CD14-positive monocyte (primary cell): ENCODE measurements at regions not wholly inside any gene's neighbourhood (a gene's known extent, or its start where the extent isn't known, plus 50 kb on each side); places are given as distances from the start of the nearest gene placed in this dataset.

ENCODE experiments used
- DNase-seq, 3 donors: peaks; one replicate each; pipeline ENCODE4 v3.0.0-alpha.2; 2011 to 2022
- H2AFZ ChIP-seq: 2 replicates; pipeline ENCODE4 v1.6.0; 2012; ENCODE audit warnings: mild to moderate bottlenecking, low read depth, low read length, inconsistent platforms; ENCODE audit not compliant: insufficient read depth, poor library complexity, severe bottlenecking
- H3K27ac ChIP-seq, 2 donors: 1 replicate in 1 of 2; 2 replicates in 1 of 2; pipeline ENCODE4 v1.5.1; 2012 to 2013; ENCODE audit warnings: low read length in 2 of 2, control low read depth in 1 of 2, inconsistent platforms in 1 of 2, low read depth in 1 of 2, mild to moderate bottlenecking in 1 of 2
- H3K27me3 ChIP-seq, 2 donors: one replicate each; pipeline versions ENCODE4 v1.6.0 to v1.6.1; 2011 to 2013; ENCODE audit warnings: low read length in 2 of 2; ENCODE audit not compliant: control insufficient read depth in 2 of 2, insufficient read depth in 2 of 2
- H3K36me3 ChIP-seq, 2 donors: replicated peaks in 1 of 2; 1 replicate in 1 of 2; 2 replicates in 1 of 2; pipeline versions ENCODE4 v1.5.1 to v1.6.1; 2012 to 2013; ENCODE audit warnings: low read length in 2 of 2, control low read depth in 1 of 2, inconsistent platforms in 1 of 2, mild to moderate bottlenecking in 1 of 2; ENCODE audit not compliant: insufficient read depth in 2 of 2, control insufficient read depth in 1 of 2
- H3K4me1 ChIP-seq, 2 donors: 1 replicate in 1 of 2; 2 replicates in 1 of 2; pipeline versions ENCODE4 v1.5.1 to v1.6.1; 2012 to 2013; ENCODE audit warnings: low read length in 2 of 2, control low read depth in 1 of 2, inconsistent platforms in 1 of 2, mild to moderate bottlenecking in 1 of 2, moderate library complexity in 1 of 2; ENCODE audit not compliant: insufficient read depth in 2 of 2, control insufficient read depth in 1 of 2
- H3K4me2 ChIP-seq: replicated peaks from 2 replicates; pipeline ENCODE3; 2012; ENCODE audit warnings: low read length, moderate library complexity, mild to moderate bottlenecking; ENCODE audit not compliant: poor library complexity, severe bottlenecking; ENCODE audit errors: extremely low read depth
- H3K4me3 ChIP-seq, 3 experiments: fragments of 200-600 bp in 1 of 3; sonication (generic) in 1 of 3; replicated peaks in 1 of 3; 1 replicate in 2 of 3; 2 replicates in 1 of 3; pipeline ENCODE4 v1.5.1; 2011 to 2013; ENCODE audit warnings: low read length in 3 of 3, mild to moderate bottlenecking in 3 of 3, control low read depth in 2 of 3, low read depth in 2 of 3, inconsistent platforms in 1 of 3, moderate library complexity in 1 of 3
- H3K79me2 ChIP-seq: 2 replicates; pipeline ENCODE4 v1.6.0; 2012; ENCODE audit warnings: mild to moderate bottlenecking, control low read depth, inconsistent platforms, low read length, moderate library complexity; ENCODE audit not compliant: insufficient read depth
- H3K9ac ChIP-seq: 2 replicates; pipeline ENCODE4 v1.6.0; 2017; ENCODE audit warnings: low read length, mild to moderate bottlenecking; ENCODE audit not compliant: insufficient read depth, poor library complexity, severe bottlenecking
- H3K9me3 ChIP-seq, 2 donors: replicated peaks in 1 of 2; 1 replicate in 1 of 2; 2 replicates in 1 of 2; pipeline versions ENCODE4 v1.5.1 to v1.6.1; 2012 to 2013; ENCODE audit warnings: low read length in 2 of 2, control low read depth in 1 of 2; ENCODE audit not compliant: control insufficient read depth in 1 of 2, insufficient read depth in 1 of 2
- H4K20me1 ChIP-seq: 2 replicates; pipeline ENCODE4 v1.6.0; 2012; ENCODE audit warnings: mild to moderate bottlenecking, low read length, control low read depth, moderate library complexity; ENCODE audit not compliant: insufficient read depth
- H3K27ac Mint-ChIP-seq, 7 donors: one replicate each; pipeline ENCODE4 v1.8.0; 2020; ENCODE audit warnings: mild to moderate bottlenecking in 7 of 7, mixed read lengths in 7 of 7, moderate library complexity in 6 of 7, inconsistent platforms in 2 of 7
- H3K27me3 Mint-ChIP-seq, 3 donors: one replicate each; pipeline ENCODE4 v1.8.0; 2021 to 2022; ENCODE audit warnings: low read depth in 3 of 3, mild to moderate bottlenecking in 3 of 3, mixed read lengths in 3 of 3, moderate library complexity in 3 of 3, inconsistent platforms in 1 of 3
- H3K36me3 Mint-ChIP-seq, 2 donors: one replicate each; pipeline ENCODE4 v1.8.0; 2020; ENCODE audit warnings: mixed read lengths in 2 of 2, inconsistent platforms in 1 of 2, mild to moderate bottlenecking in 1 of 2
- H3K4me1 Mint-ChIP-seq: one replicate; pipeline ENCODE4 v1.8.0; 2020; ENCODE audit warnings: mild to moderate bottlenecking, mixed read lengths
- H3K4me3 Mint-ChIP-seq, 2 donors: one replicate each; pipeline ENCODE4 v1.8.0; 2020; ENCODE audit warnings: mild to moderate bottlenecking in 2 of 2, mixed read lengths in 2 of 2, moderate library complexity in 1 of 2
- H3K9me3 Mint-ChIP-seq, 7 donors: one replicate each; pipeline ENCODE4 v1.8.0; 2020 to 2022; ENCODE audit warnings: mixed read lengths in 7 of 7, mild to moderate bottlenecking in 6 of 7, moderate library complexity in 6 of 7, inconsistent platforms in 2 of 7
- CTCF ChIP-seq: fragments of 200-600 bp; IDR thresholded peaks from one replicate; pipeline ENCODE4 v1.8.0; 2022; ENCODE audit warnings: antibody characterized with exemption, mild to moderate bottlenecking
- WGBS: methylation state at CpG from one replicate; pipeline ENCODE4 v1.1.5; 2013; ENCODE audit warnings: missing lambda C conversion rate; ENCODE audit not compliant: insufficient coverage; 5-methylcytosine and 5-hydroxymethylcytosine counted together
- intact Hi-C, 2 donors: fragments of 100-400 bp; cut with micrococcal nuclease; formaldehyde crosslinking; loops; one replicate each; pipeline versions ENCODE4 v1.15.0 to v1.15.1; 2023

DNA sequence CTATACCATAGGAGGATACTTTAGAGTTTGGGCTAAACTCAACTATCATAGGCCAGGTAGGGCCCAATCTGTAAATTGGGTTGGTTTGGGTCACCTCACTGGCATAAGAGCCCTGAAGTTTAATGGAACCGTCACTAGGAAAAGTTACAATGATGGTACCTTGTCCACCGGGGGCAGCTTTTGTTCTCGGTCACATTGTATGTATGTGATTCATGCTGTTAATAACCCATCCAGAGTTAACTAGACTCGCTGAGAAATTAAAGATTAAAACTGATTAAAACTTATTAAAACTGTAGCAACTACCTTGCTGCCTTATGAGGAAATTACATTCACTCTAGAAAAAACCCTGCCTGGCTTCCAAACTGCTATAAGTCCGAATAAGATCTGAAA lies 145.0 kb upstream of the TMCO5A start:
- Histone ChIP-seq H3K4me3 (no peak overlapping the region), H4K20me1 (no peaks in the 10 kb centered on the region), H3K27me3 (no peaks in the 10 kb centered on the region), H3K27ac (no peak overlapping the region), H3K36me3 (no peaks in the 10 kb centered on the region), H2AFZ (no peak overlapping the region), H3K9me3 (no peaks in the 10 kb centered on the region), H3K4me1 (no peaks in the 10 kb centered on the region), H3K79me2 (no peaks in the 10 kb centered on the region), H3K9ac (no peak overlapping the region), H3K4me2 (no peak overlapping the region)
- Mint-ChIP-seq H3K4me1 (no peaks in the 10 kb centered on the region), H3K9me3 (peaks cover 0 to 3% (median 0%) of the 10 kb centered on the region in 7 donors), H3K27me3 (no peaks in the 10 kb centered on the region), H3K4me3 (no peak overlapping the region), H3K27ac (no peak overlapping the region), H3K36me3 (no peaks in the 10 kb centered on the region)
- TF ChIP-seq CTCF: no peak
- 83% methylated on average over 1 of the region's 5 CpGs for WGBS
- intact Hi-C loops: no loop called here
- no peak for DNase-seq

DNA sequence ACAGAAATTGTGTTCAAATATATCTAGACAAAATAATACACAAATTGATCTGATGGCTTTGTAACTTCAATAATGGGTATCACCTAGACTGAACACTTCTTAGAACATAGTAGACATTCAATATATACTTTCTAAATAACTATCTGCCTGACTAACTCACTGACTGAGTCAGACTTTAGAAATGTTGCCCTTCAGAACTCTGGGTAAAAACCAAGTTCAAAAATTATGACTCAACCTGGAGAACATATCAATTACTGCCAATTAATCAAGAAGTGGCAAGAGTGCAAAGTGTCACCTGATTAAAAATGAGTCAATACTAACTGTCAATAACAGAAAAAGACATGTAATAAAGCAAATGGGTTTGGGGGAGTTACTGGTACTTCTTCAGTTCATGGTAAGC lies 144.6 kb upstream of the TMCO5A start:
- H2AFZ ChIP-seq: no peak overlapping the region
- no peak overlapping the region for H3K4me2 ChIP-seq
- DNase-seq: no peak
- Mint-ChIP-seq H3K4me1 (no peaks in the 10 kb centered on the region), H3K9me3 (peaks cover 0 to 3% (median 0%) of the 10 kb centered on the region in 7 donors), H3K27me3 (no peaks in the 10 kb centered on the region), H3K36me3 (no peaks in the 10 kb centered on the region), H3K4me3 (no peak overlapping the region), H3K27ac (no peak overlapping the region)
- no peaks in the 10 kb centered on the region for H3K9me3 ChIP-seq
- no peak overlapping the region for H3K4me3 ChIP-seq
- H3K79me2 ChIP-seq: no peaks in the 10 kb centered on the region
- no peaks in the 10 kb centered on the region for H3K36me3 ChIP-seq
- no peaks in the 10 kb centered on the region for H3K4me1 ChIP-seq
- H3K27me3 ChIP-seq: no peaks in the 10 kb centered on the region
- no peaks in the 10 kb centered on the region for H4K20me1 ChIP-seq
- H3K9ac ChIP-seq: no peak overlapping the region
- no peak for TF ChIP-seq CTCF
- H3K27ac ChIP-seq: no peak overlapping the region
- intact Hi-C loops: no loop called here
